ENCODE measurements at regions not wholly inside any gene's neighbourhood (a gene's known extent, or its start where the extent isn't known, plus 50 kb on each side); places are given as distances from the start of the nearest gene placed in this dataset.

DNA sequence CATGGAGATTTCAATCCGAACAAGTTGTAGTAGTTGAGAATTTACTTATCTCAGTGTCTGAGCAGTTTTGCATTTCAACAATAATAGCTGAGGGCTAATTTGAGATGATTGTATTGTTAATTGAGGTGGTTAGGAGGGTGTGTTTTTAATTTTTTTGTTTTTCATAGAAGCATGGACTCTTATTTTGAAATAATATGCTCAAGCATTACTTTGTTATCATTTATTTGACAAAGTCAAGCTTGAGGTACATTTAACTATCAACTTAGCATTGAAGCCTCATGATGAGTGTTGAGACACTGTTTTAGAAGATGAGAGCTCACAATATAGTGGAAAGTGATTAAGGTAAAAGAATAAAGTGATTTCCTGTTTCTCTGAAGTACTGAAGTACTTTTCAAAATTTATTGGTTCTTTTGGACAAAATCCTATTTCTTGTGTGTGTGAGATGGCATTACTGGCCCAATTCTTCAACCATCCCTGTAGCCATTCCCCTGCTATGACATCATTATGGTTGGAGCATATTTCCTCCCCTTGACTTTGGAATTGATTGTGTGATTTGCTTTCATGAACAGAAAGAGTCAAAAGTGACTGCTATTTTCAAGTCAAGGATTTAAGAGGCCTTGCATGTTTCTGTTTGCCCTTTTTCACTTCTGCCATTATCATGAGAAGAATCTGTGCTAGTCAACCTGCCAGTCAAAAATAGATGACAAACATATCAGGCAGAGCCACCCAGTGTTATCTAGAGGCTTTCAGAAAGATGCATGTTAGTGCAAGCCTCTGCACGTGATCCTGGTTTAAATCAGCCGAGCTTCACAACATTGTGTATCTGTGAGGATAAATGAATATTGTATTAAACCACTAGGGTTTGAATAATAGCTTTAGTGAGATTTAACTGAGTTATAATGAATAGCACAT is 1112.3 kb upstream of the CITED2 start:
- intact Hi-C loops (cut with DNase I; ENCODE audit: low total_unique reads) = no loop called here
- no peaks in the 10 kb centered on the region for H3K27me3 ChIP-seq
- no peaks in the 10 kb centered on the region for H3K4me1 ChIP-seq
- no peak overlapping the region for H3K4me3 ChIP-seq
- in situ Hi-C loops (cut with MboI; ENCODE audit: low sequenced_read_pairs in 4 of 4) = no loop called here
- peaks cover 0 to 4% (median 0%) of the 10 kb centered on the region in 3 donors for H3K9me3 ChIP-seq
- TF ChIP-seq POLR2A (IDR thresholded peaks at IDR 0.05) = no peak
- TF ChIP-seq, protein P1, sequence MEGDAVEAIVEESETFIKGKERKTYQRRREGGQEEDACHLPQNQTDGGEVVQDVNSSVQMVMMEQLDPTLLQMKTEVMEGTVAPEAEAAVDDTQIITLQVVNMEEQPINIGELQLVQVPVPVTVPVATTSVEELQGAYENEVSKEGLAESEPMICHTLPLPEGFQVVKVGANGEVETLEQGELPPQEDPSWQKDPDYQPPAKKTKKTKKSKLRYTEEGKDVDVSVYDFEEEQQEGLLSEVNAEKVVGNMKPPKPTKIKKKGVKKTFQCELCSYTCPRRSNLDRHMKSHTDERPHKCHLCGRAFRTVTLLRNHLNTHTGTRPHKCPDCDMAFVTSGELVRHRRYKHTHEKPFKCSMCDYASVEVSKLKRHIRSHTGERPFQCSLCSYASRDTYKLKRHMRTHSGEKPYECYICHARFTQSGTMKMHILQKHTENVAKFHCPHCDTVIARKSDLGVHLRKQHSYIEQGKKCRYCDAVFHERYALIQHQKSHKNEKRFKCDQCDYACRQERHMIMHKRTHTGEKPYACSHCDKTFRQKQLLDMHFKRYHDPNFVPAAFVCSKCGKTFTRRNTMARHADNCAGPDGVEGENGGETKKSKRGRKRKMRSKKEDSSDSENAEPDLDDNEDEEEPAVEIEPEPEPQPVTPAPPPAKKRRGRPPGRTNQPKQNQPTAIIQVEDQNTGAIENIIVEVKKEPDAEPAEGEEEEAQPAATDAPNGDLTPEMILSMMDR (IDR thresholded peaks at IDR 0.05 in 4 of 5, conservative IDR thresholded peaks at IDR 0.05 in 1 of 5) = no peak
- no peaks in the 10 kb centered on the region for H3K36me3 ChIP-seq
- ATAC-seq (no peak), DNase-seq (no peak)
- no peak overlapping the region for H3K27ac ChIP-seq

DNA sequence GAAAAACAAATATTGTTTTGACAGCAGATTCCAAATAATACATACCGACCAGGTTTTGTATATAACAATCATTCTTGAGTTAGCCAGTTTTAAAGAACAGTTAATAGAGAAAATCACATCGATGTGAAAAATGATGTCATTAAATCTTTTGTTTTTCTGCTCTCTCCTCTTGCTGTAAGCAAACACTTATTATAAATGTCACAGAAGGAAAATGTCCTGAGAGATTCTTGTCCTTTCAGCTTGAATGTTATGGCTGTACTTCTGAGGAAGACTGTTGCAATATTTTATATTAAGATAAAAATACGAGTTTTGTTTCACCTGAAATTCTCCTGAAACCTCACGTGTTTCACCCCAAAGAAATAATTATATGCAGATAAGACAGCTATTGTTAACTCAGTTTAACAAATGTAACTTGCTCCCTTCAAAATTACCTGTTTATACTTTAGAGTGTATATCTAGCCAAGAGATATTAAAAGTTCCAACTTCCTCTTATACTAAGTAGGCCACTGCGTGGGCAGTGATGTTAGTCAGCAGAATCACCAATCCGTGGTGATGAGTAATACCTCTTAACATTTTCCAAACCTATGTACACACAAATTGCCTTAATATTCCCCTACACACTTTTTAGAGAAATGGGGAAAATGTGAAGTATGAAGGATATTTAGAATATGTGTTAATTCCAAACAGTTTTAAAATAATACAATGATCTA is 1111.4 kb upstream of the CITED2 start:
- Histone ChIP-seq H3K36me3 (no peaks in the 10 kb centered on the region), H3K27ac (no peak overlapping the region), H3K4me1 (no peaks in the 10 kb centered on the region), H3K27me3 (no peaks in the 10 kb centered on the region), H3K4me3 (no peak overlapping the region), H3K9me3 (peaks cover 0 to 4% (median 0%) of the 10 kb centered on the region in 3 donors)
- intact Hi-C loops (cut with DNase I; ENCODE audit: low total_unique reads) = no loop called here
- DNase-seq (no peak), ATAC-seq (no peak)
- in situ Hi-C loops (cut with MboI; ENCODE audit: low sequenced_read_pairs in 4 of 4) = no loop called here
- no peak for TF ChIP-seq POLR2A (IDR thresholded peaks at IDR 0.05)
- TF ChIP-seq, protein P1 (IDR thresholded peaks at IDR 0.05 in 4 of 5, conservative IDR thresholded peaks at IDR 0.05 in 1 of 5) = no peak

DNA sequence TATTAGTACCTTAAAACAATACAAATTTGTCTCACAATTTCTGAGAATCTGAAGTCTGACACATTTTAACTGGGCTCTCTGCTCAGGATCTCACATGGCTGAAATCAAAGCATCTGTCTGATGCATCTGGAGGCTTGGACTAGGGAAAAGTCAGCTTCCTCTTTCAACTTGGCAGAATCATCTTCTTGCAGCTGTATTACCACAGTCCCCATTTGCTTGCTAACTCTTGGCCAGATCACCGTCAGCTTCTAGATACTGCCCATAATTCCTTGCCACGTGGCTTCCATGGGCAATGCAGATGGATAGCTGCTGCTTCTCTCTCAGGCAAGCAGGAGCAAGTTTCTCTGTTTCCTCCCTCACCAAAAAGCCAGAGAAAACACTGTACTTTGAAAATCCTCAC is 1106.4 kb upstream of the CITED2 start:
- H3K4me3 ChIP-seq = no peak overlapping the region
- peak; percentile 79 to 88 for ATAC-seq
- no peaks in the 10 kb centered on the region for H3K4me1 ChIP-seq
- H3K27ac ChIP-seq = no peak overlapping the region
- intact Hi-C loops (cut with DNase I; ENCODE audit: low total_unique reads) (no loop called here), in situ Hi-C loops (cut with MboI; ENCODE audit: low sequenced_read_pairs in 4 of 4) (no loop called here)
- TF ChIP-seq, protein P1 (IDR thresholded peaks at IDR 0.05 in 4 of 5, conservative IDR thresholded peaks at IDR 0.05 in 1 of 5) = no peak
- TF ChIP-seq POLR2A (IDR thresholded peaks at IDR 0.05) = no peak
- no peaks in the 10 kb centered on the region for H3K9me3 ChIP-seq
- no peaks in the 10 kb centered on the region for H3K27me3 ChIP-seq
- H3K36me3 ChIP-seq = no peaks in the 10 kb centered on the region
- DNase-seq = peak; percentile 16 to 28

DNA sequence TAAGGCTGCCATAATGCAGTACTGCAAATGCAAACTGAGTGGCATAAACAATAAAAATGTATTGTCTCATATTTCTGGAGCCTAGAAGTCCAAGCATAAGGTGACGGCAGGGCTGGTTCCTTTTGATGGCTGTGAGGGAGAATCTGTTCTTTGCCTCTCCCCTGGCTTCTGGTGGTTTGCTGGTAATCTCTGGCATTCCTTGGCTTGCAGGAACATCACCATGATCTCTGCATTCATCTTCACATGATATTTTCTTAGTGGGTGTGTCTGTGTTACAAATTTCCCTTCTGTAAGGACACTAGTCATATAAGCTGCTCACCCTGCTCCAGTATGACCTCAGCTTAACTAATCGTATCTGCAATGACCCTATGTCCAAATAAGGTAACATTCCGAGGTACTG is 1104.2 kb upstream of the CITED2 start:
- intact Hi-C loops (cut with DNase I; ENCODE audit: low total_unique reads) = no loop called here
- no peak for DNase-seq

More for the DNA sequence above, 1104.2 kb upstream of the CITED2 start:
- Histone ChIP-seq H3K4me1 (no peaks in the 10 kb centered on the region), H3K36me3 (no peaks in the 10 kb centered on the region), H3K27me3 (no peaks in the 10 kb centered on the region), H3K9me3 (no peaks in the 10 kb centered on the region), H3K4me3 (no peak overlapping the region), H3K27ac (no peak overlapping the region)
- TF ChIP-seq POLR2A (IDR thresholded peaks at IDR 0.05) = no peak
- TF ChIP-seq, protein P1 (IDR thresholded peaks at IDR 0.05 in 4 of 5, conservative IDR thresholded peaks at IDR 0.05 in 1 of 5) = no peak
- ATAC-seq = no peak
- in situ Hi-C loops (cut with MboI; ENCODE audit: low sequenced_read_pairs in 4 of 4) = no loop called here
